ENCODE measurements at regions not wholly inside any gene's neighbourhood (a gene's known extent, or its start where the extent isn't known, plus 50 kb on each side); places are given as distances from the start of the nearest gene placed in this dataset.

GRCh38 chr3:28780480-28780879 lies 431.9 kb upstream of the AZI2 start:
- peak in 3 of 4 donors; percentile 24 to 57 (median 24) for ATAC-seq

GRCh38 chr3:28781053-28781452 lies 432.4 kb upstream of the AZI2 start:
- no peaks in the 10 kb centered on the region for H3K9me3 ChIP-seq
- intact Hi-C loops (cut with DNase I): loop anchor here in 1 of 10 donors (5.0 kb wide), 1 partner anchor 34 kb away; no protein-coding TSS in a partner anchor

More at GRCh38 chr3:28780480-28780879, 431.9 kb upstream of the AZI2 start:
- Histone ChIP-seq H3K4me1 (peaks cover 0 to 16% (median 0%) of the 10 kb centered on the region in 12 donors), H3K36me3 (no peaks in the 10 kb centered on the region), H3K9me3 (no peaks in the 10 kb centered on the region), H3K4me3 (no peak overlapping the region), H3K27me3 (no peaks in the 10 kb centered on the region), H3K27ac (peak overlapping the region in 2 of 12 donors; percentile 17 to 23)
- intact Hi-C loops (cut with DNase I): loop anchor here in 1 of 10 donors (5.0 kb wide), 1 partner anchor 33 kb away; no protein-coding TSS in a partner anchor
- no peak for DNase-seq
- no peak for TF ChIP-seq POLR2A (IDR thresholded peaks at IDR 0.05)
- TF ChIP-seq CTCF (IDR thresholded peaks at IDR 0.05): no peak
- WGBS, 4 donors: 28 to 42% (median 33%) methylated on average over 3 of the region's 3 CpGs

GRCh38 chr3:28786446-28786845 lies 437.8 kb upstream of the AZI2 start:
- 78 to 89% (median 80%) methylated on average over 3 of the region's 3 CpGs for WGBS, 4 donors
- intact Hi-C loops (cut with DNase I): no loop called here
- no peak overlapping the region for H3K27ac ChIP-seq
- H3K27me3 ChIP-seq: no peaks in the 10 kb centered on the region
- no peak for DNase-seq
- no peaks in the 10 kb centered on the region for H3K4me1 ChIP-seq
- TF ChIP-seq POLR2A (IDR thresholded peaks at IDR 0.05) (no peak), CTCF (IDR thresholded peaks at IDR 0.05) (no peak)
- H3K4me3 ChIP-seq: no peak overlapping the region
- no peaks in the 10 kb centered on the region for H3K36me3 ChIP-seq
- ATAC-seq: no peak
- H3K9me3 ChIP-seq: no peaks in the 10 kb centered on the region

More at GRCh38 chr3:28781053-28781452, 432.4 kb upstream of the AZI2 start:
- ATAC-seq (no peak), DNase-seq (no peak)
- Histone ChIP-seq H3K4me3 (no peak overlapping the region), H3K27ac (peak overlapping the region in 1 of 12 donors; percentile 17), H3K36me3 (no peaks in the 10 kb centered on the region), H3K4me1 (peaks cover 0 to 16% (median 0%) of the 10 kb centered on the region in 12 donors), H3K27me3 (no peaks in the 10 kb centered on the region)
- TF ChIP-seq CTCF (IDR thresholded peaks at IDR 0.05) (no peak), POLR2A (IDR thresholded peaks at IDR 0.05) (no peak)

GRCh38 chr3:28788571-28788970 lies 439.9 kb upstream of the AZI2 start:
- 56 to 71% (median 62%) methylated on average over 1 of the region's 1 CpG for WGBS, 4 donors
- Histone ChIP-seq H3K36me3 (no peaks in the 10 kb centered on the region), H3K4me1 (no peaks in the 10 kb centered on the region), H3K27me3 (no peaks in the 10 kb centered on the region), H3K9me3 (no peaks in the 10 kb centered on the region), H3K27ac (no peak overlapping the region), H3K4me3 (no peak overlapping the region)
- ATAC-seq: no peak
- TF ChIP-seq CTCF (IDR thresholded peaks at IDR 0.05) (no peak), POLR2A (IDR thresholded peaks at IDR 0.05) (no peak)
- no peak for DNase-seq
- intact Hi-C loops (cut with DNase I): no loop called here

Data from heart left ventricle (tissue), 16 donors.